IPS-NIHi7 (cell line): ENCODE measurements at regions not wholly inside any gene's neighbourhood (a gene's known extent, or its start where the extent isn't known, plus 50 kb on each side); places are given as distances from the start of the nearest gene placed in this dataset.

Experiments used
- DNase-seq: peaks from one replicate; pipeline ENCODE4 v3.0.0; 2012; ENCODE audit warnings: mixed read lengths; ENCODE audit errors: extremely low spot score

GRCh38 chr7:57250801-57251200 is 118.6 kb upstream of the ZNF479 start:
- DNase-seq: no peak

GRCh38 chr7:57256637-57257375 is 124.6 kb upstream of the ZNF479 start:
- no peak for DNase-seq

- DNase-seq: no peak
Observed at GRCh38 chr7:57274535-57275283, 142.5 kb upstream of the ZNF479 start.

- no peak for DNase-seq
Observed at GRCh38 chr7:57300747-57301146, 149.2 kb upstream of the ZNF716 start.

GRCh38 chr7:57305192-57305748 is 144.7 kb upstream of the ZNF716 start:
- peak; percentile 10 for DNase-seq

GRCh38 chr7:57308631-57309408 is 141.2 kb upstream of the ZNF716 start:
- DNase-seq: peak; percentile 8

GRCh38 chr7:57327081-57327480 is 122.9 kb upstream of the ZNF716 start:
- no peak for DNase-seq

GRCh38 chr7:57328457-57328856 is 121.5 kb upstream of the ZNF716 start:
- no peak for DNase-seq

- DNase-seq: no peak
Observed at GRCh38 chr7:57328963-57329362, 121.0 kb upstream of the ZNF716 start.

GRCh38 chr7:57339198-57339944 is 110.6 kb upstream of the ZNF716 start:
- DNase-seq: no peak

- DNase-seq: no peak
Observed at GRCh38 chr7:57342954-57343353, 107.0 kb upstream of the ZNF716 start.

GRCh38 chr7:57343901-57344622 is 105.9 kb upstream of the ZNF716 start:
- no peak for DNase-seq

- no peak for DNase-seq
Observed at GRCh38 chr7:57344957-57345356, 105.0 kb upstream of the ZNF716 start.

- no peak for DNase-seq
Observed at GRCh38 chr7:57348646-57349269, 101.2 kb upstream of the ZNF716 start.

- no peak for DNase-seq
Observed at GRCh38 chr7:57354195-57354594, 95.8 kb upstream of the ZNF716 start.

- DNase-seq: no peak
Observed at GRCh38 chr7:57354679-57355338, 95.2 kb upstream of the ZNF716 start.

GRCh38 chr7:57361406-57361805 is 88.6 kb upstream of the ZNF716 start:
- DNase-seq: no peak

- DNase-seq: no peak
Observed at GRCh38 chr7:57362868-57363267, 87.1 kb upstream of the ZNF716 start.

- DNase-seq: no peak
Observed at GRCh38 chr7:57363321-57363720, 86.7 kb upstream of the ZNF716 start.
